OCI-LY7 (cell line): ENCODE measurements at regions not wholly inside any gene's neighbourhood (a gene's known extent, or its start where the extent isn't known, plus 50 kb on each side); places are given as distances from the start of the nearest gene placed in this dataset.

Experiments
- CTCF ChIP-seq: fragments of 200-600 bp; sonication (generic); conservative IDR thresholded peaks from 2 replicates; pipeline ENCODE4 v1.5.1; 2014; ENCODE audit warnings: mild to moderate bottlenecking, antibody characterized with exemption, low read length, moderate library complexity, mixed read lengths
- EZH2phosphoT487 ChIP-seq: fragments of 200-600 bp; sonication (generic); IDR thresholded peaks from 2 replicates; pipeline ENCODE4 v1.6.1; 2018; ENCODE audit warnings: low read depth, borderline replicate concordance, mild to moderate bottlenecking, mixed run types, antibody characterized with exemption, low read length, moderate library complexity, mixed read lengths

GRCh38 chr2:160639472-160639871, 145.9 kb upstream of the RBMS1 start:
- TF ChIP-seq CTCF (no peak), EZH2phosphoT487 (no peak)
